HEK293 (cell line): ENCODE measurements at regions not wholly inside any gene's neighbourhood (a gene's known extent, or its start where the extent isn't known, plus 50 kb on each side); places are given as distances from the start of the nearest gene placed in this dataset.

Source experiments
- CTCF ChIA-PET: fragments of 350-600 bp; formaldehyde crosslinking; extraction: SDS; loops from one replicate; lab custom pipeline; 2021; ENCODE audit warnings: antibody characterized with exemption; lab: Yijun Ruan, JAX
- POLR2A ChIA-PET: fragments of 300-600 bp; formaldehyde crosslinking; extraction: SDS; loops from one replicate; lab custom pipeline; 2020; ENCODE audit warnings: antibody characterized with exemption, inconsistent platforms; lab: Yijun Ruan, JAX
- H3K27ac ChIP-seq: fragments of 200-500 bp; sonication (Bioruptor generic); 2 replicates; pipeline ENCODE4 v1.5.1; 2014; ENCODE audit warnings: low read depth, low read length, control low read depth, inconsistent platforms; ENCODE audit errors: extremely low read depth
- H3K36me3 ChIP-seq, 2 experiments: fragments of 200-500 bp in 1 of 2; sonication (Bioruptor generic) in 1 of 2; 1 replicate in 1 of 2; 2 replicates in 1 of 2; pipeline ENCODE4 v1.5.1; 2014 to 2017; ENCODE audit warnings: inconsistent platforms in 2 of 2, low read length in 2 of 2; ENCODE audit not compliant: control insufficient read depth in 2 of 2, insufficient read depth in 1 of 2
- H3K4me1 ChIP-seq: fragments of 200-500 bp; sonication (Bioruptor generic); 2 replicates; pipeline ENCODE4 v1.5.1; 2014; ENCODE audit warnings: mild to moderate bottlenecking, low read length, inconsistent platforms; ENCODE audit not compliant: control insufficient read depth, insufficient read depth
- H3K4me3 ChIP-seq: 2 replicates; pipeline ENCODE4 v1.5.1; 2011; ENCODE audit warnings: low read depth, mild to moderate bottlenecking, control low read depth, low read length, moderate library complexity
- H3K9me3 ChIP-seq: fragments of 200-500 bp; sonication (Bioruptor generic); 2 replicates; pipeline ENCODE4 v1.5.1; 2014; ENCODE audit warnings: low read depth, low read length, inconsistent platforms; ENCODE audit not compliant: control insufficient read depth, insufficient read depth
- BCL6B ChIP-seq: fragments of 450-650 bp; formaldehyde crosslinking; IDR thresholded peaks from 2 replicates; pipeline ENCODE4 v1.5.1; 2017; ENCODE audit warnings: missing biosample characterization, missing genetic modification characterization
- CTCF ChIP-seq: fragments of 450-650 bp; formaldehyde crosslinking; IDR thresholded peaks from 2 replicates; pipeline ENCODE4 v1.5.1; 2016; ENCODE audit warnings: missing biosample characterization, missing genetic modification characterization
- FEZF1 ChIP-seq: fragments of 450-650 bp; formaldehyde crosslinking; IDR thresholded peaks from 2 replicates; pipeline ENCODE4 v1.5.1; 2016; ENCODE audit warnings: missing biosample characterization, missing genetic modification characterization
- GLI2 ChIP-seq: fragments of 450-650 bp; formaldehyde crosslinking; IDR thresholded peaks from 2 replicates; pipeline ENCODE4; 2017; ENCODE audit warnings: missing biosample characterization, missing genetic modification characterization, low read depth, borderline replicate concordance
- GLIS1 ChIP-seq: fragments of 450-650 bp; formaldehyde crosslinking; IDR thresholded peaks from 2 replicates; pipeline ENCODE4 v1.5.1; 2016; ENCODE audit warnings: missing biosample characterization, missing genetic modification characterization
- HOXA7 ChIP-seq: sonication (generic); formaldehyde crosslinking; IDR thresholded peaks from 2 replicates; pipeline ENCODE4 v1.8.1; 2022; ENCODE audit warnings: missing genetic modification reagents, borderline replicate concordance
- KLF17 ChIP-seq: fragments of 450-650 bp; formaldehyde crosslinking; IDR thresholded peaks from 2 replicates; pipeline ENCODE4 v1.5.1; 2016; ENCODE audit warnings: missing biosample characterization, missing genetic modification characterization
- REPIN1 ChIP-seq: fragments of 450-650 bp; formaldehyde crosslinking; IDR thresholded peaks from 2 replicates; pipeline ENCODE4 v1.5.1; 2017; ENCODE audit warnings: missing biosample characterization, missing genetic modification characterization, low read depth
- SCRT2 ChIP-seq: fragments of 450-650 bp; formaldehyde crosslinking; IDR thresholded peaks from 2 replicates; pipeline ENCODE4 v1.5.1; 2016; ENCODE audit warnings: missing biosample characterization, missing genetic modification characterization
- TRIM28 ChIP-seq: IDR thresholded peaks from 2 replicates; pipeline ENCODE4 v1.6.1; 2011; ENCODE audit warnings: low read length, control low read depth, borderline replicate concordance
- YY1 ChIP-seq: fragments of 450-650 bp; formaldehyde crosslinking; IDR thresholded peaks from 2 replicates; pipeline ENCODE4 v1.5.1; 2018; ENCODE audit warnings: missing biosample characterization, missing genetic modification characterization
- ZBTB21 ChIP-seq: fragments of 450-650 bp; formaldehyde crosslinking; IDR thresholded peaks from 2 replicates; pipeline ENCODE4 v1.5.1; 2017; ENCODE audit warnings: missing biosample characterization, missing genetic modification characterization
- ZBTB8A ChIP-seq: fragments of 450-650 bp; formaldehyde crosslinking; IDR thresholded peaks from 2 replicates; pipeline ENCODE4 v1.5.1; 2016; ENCODE audit warnings: missing biosample characterization, missing genetic modification characterization
- ZEB2 ChIP-seq: fragments of 450-650 bp; formaldehyde crosslinking; IDR thresholded peaks from 2 replicates; pipeline ENCODE4 v1.5.1; 2016; ENCODE audit warnings: missing biosample characterization, missing genetic modification characterization
- ZFP69B ChIP-seq: fragments of 450-650 bp; formaldehyde crosslinking; IDR thresholded peaks from 2 replicates; pipeline ENCODE4 v1.5.1; 2016; ENCODE audit warnings: missing biosample characterization, missing genetic modification characterization
- ZNF18 ChIP-seq: fragments of 450-650 bp; formaldehyde crosslinking; IDR thresholded peaks from 2 replicates; pipeline ENCODE4 v1.5.1; 2016; ENCODE audit warnings: missing biosample characterization, missing genetic modification characterization
- ZNF2 ChIP-seq: fragments of 450-650 bp; formaldehyde crosslinking; IDR thresholded peaks from 2 replicates; pipeline ENCODE4 v1.5.1; 2016; ENCODE audit warnings: missing biosample characterization, missing genetic modification characterization
- ZNF239 ChIP-seq: fragments of 450-650 bp; formaldehyde crosslinking; IDR thresholded peaks from 2 replicates; pipeline ENCODE4 v1.5.1; 2016; ENCODE audit warnings: missing biosample characterization, missing genetic modification characterization
- ZNF24 ChIP-seq: fragments of 450-650 bp; formaldehyde crosslinking; IDR thresholded peaks from 2 replicates; pipeline ENCODE4 v1.5.1; 2016; ENCODE audit warnings: missing biosample characterization, missing genetic modification characterization
- ZNF350 ChIP-seq: fragments of 450-650 bp; formaldehyde crosslinking; IDR thresholded peaks from 2 replicates; pipeline ENCODE4 v1.5.0; 2017; ENCODE audit warnings: missing biosample characterization, mild to moderate bottlenecking, missing genetic modification characterization
- ZNF514 ChIP-seq: fragments of 450-650 bp; formaldehyde crosslinking; IDR thresholded peaks from 2 replicates; pipeline ENCODE4 v1.5.1; 2016; ENCODE audit warnings: missing biosample characterization, missing genetic modification characterization
- ZNF571 ChIP-seq: fragments of 450-650 bp; formaldehyde crosslinking; IDR thresholded peaks from 2 replicates; pipeline ENCODE4 v1.5.0; 2017; ENCODE audit warnings: missing biosample characterization, missing genetic modification characterization
- ZNF639 ChIP-seq: fragments of 450-650 bp; formaldehyde crosslinking; IDR thresholded peaks from 2 replicates; pipeline ENCODE4 v1.5.1; 2016; ENCODE audit warnings: missing biosample characterization, missing genetic modification characterization
- ZNF704 ChIP-seq: fragments of 450-650 bp; formaldehyde crosslinking; IDR thresholded peaks from 2 replicates; pipeline ENCODE4 v1.5.1; 2016; ENCODE audit warnings: missing biosample characterization, missing genetic modification characterization
- ZNF837 ChIP-seq: fragments of 450-650 bp; formaldehyde crosslinking; IDR thresholded peaks from 2 replicates; pipeline ENCODE4 v1.5.1; 2016; ENCODE audit warnings: missing biosample characterization, missing genetic modification characterization
- ZNF843 ChIP-seq: fragments of 450-650 bp; formaldehyde crosslinking; IDR thresholded peaks from 2 replicates; pipeline ENCODE4 v1.5.1; 2016; ENCODE audit warnings: missing biosample characterization, missing genetic modification characterization
- ZSCAN23 ChIP-seq: fragments of 450-650 bp; formaldehyde crosslinking; IDR thresholded peaks from 2 replicates; pipeline ENCODE4 v1.5.1; 2016; ENCODE audit warnings: missing biosample characterization, missing genetic modification characterization
- ZSCAN30 ChIP-seq: fragments of 450-650 bp; IDR thresholded peaks from 2 replicates; pipeline ENCODE4 v1.5.1; 2018; ENCODE audit warnings: missing biosample characterization, mild to moderate bottlenecking, missing genetic modification characterization, moderate library complexity

GRCh38 chr1:5419501-5419900 lies 572.7 kb downstream of the NPHP4 start:
- TF ChIP-seq GLI2 (no peak), ZNF514 (tag by site-specific recombination) (no peak), KLF17 (no peak), ZSCAN23 (tag by site-specific recombination) (no peak), ZNF837 (tag by site-specific recombination) (no peak), ZBTB8A (tag by site-specific recombination) (no peak), FEZF1 (no peak), TRIM28 (no peak), ZNF24 (tag by site-specific recombination) (no peak), SCRT2 (tag by site-specific recombination) (no peak), HOXA7 (CRISPR knock-in tag) (no peak), ZNF843 (tag by site-specific recombination) (no peak), ZNF18 (tag by site-specific recombination) (no peak), GLIS1 (tag by site-specific recombination) (no peak), ZEB2 (tag by site-specific recombination) (no peak), ZNF704 (no peak)
- Histone ChIP-seq H3K4me3 (no peak overlapping the region), H3K9me3 (no peaks in the 10 kb centered on the region), H3K36me3 (no peaks in the 10 kb centered on the region), H3K27ac (no peak overlapping the region), H3K4me1 (no peaks in the 10 kb centered on the region)
- ChIA-PET POLR2A (interaction anchor here (1.0 kb wide), 1 partner anchor 8 kb away, joined by 3 read pairs; no protein-coding TSS in a partner anchor), CTCF (interaction anchor here (0.7 kb wide), 1 partner anchor 16 kb away, joined by 3 read pairs; no protein-coding TSS in a partner anchor)

GRCh38 chr1:5416518-5416917 lies 575.7 kb downstream of the NPHP4 start:
- H3K9me3 ChIP-seq = no peaks in the 10 kb centered on the region
- no peak for TF ChIP-seq YY1 (tag by site-specific recombination)
- TF ChIP-seq CTCF (tag by site-specific recombination) = no peak
- no peak for TF ChIP-seq ZNF239
- no peak for TF ChIP-seq ZFP69B (tag by site-specific recombination)
- TF ChIP-seq ZNF2 = no peak
- no peak for TF ChIP-seq ZSCAN30 (tag by site-specific recombination)
- no peak for TF ChIP-seq ZBTB21 (tag by site-specific recombination)
- TF ChIP-seq ZNF24 (tag by site-specific recombination) = no peak
- no peak for TF ChIP-seq REPIN1 (tag by site-specific recombination)
- no peak for TF ChIP-seq ZNF639 (tag by site-specific recombination)
- no peak for TF ChIP-seq BCL6B (tag by site-specific recombination)
- TF ChIP-seq ZNF350 = no peak
- no peak for TF ChIP-seq ZNF571
- no peak for TF ChIP-seq HOXA7 (CRISPR knock-in tag)
- CTCF ChIA-PET = no interaction called here

More at GRCh38 chr1:5416518-5416917, 575.7 kb downstream of the NPHP4 start:
- H3K4me3 ChIP-seq = no peak overlapping the region
- no peaks in the 10 kb centered on the region for H3K36me3 ChIP-seq
- H3K4me1 ChIP-seq = no peaks in the 10 kb centered on the region
- no peak overlapping the region for H3K27ac ChIP-seq
- POLR2A ChIA-PET = no interaction called here
